Natural killer cell (primary cell): ENCODE measurements at regions not wholly inside any gene's neighbourhood (a gene's known extent, or its start where the extent isn't known, plus 50 kb on each side); places are given as distances from the start of the nearest gene placed in this dataset.

Experiments used
- ATAC-seq, 3 donors: fragments of 150-1000 bp in 2 of 3; fragments of 200-7000 bp in 1 of 3; cut with Tn5 transposase; 1 replicate in 1 of 3; 2 replicates in 2 of 3; pipeline ENCODE4 v1.10.0; 2021; ENCODE audit warnings: mild to moderate bottlenecking in 2 of 3, moderate library complexity in 2 of 3
- DNase-seq, 2 donors: peaks; one replicate each; pipeline versions ENCODE4 v3.0.0 to v3.0.0-alpha.2; 2013 to 2021; ENCODE audit warnings: mixed read lengths in 1 of 2
- H3K27ac ChIP-seq: one replicate; pipeline ENCODE4 v1.5.1; 2013; ENCODE audit warnings: mild to moderate bottlenecking, low read length
- H3K27me3 ChIP-seq: one replicate; pipeline ENCODE4 v1.6.1; 2013; ENCODE audit warnings: low read length; ENCODE audit not compliant: control insufficient read depth, insufficient read depth
- H3K36me3 ChIP-seq: one replicate; pipeline ENCODE4 v1.6.1; 2013; ENCODE audit warnings: low read length; ENCODE audit not compliant: control insufficient read depth, insufficient read depth
- H3K4me1 ChIP-seq: one replicate; pipeline ENCODE4 v1.6.1; 2013; ENCODE audit warnings: low read length; ENCODE audit not compliant: control insufficient read depth, insufficient read depth
- H3K4me3 ChIP-seq: one replicate; pipeline ENCODE4 v1.5.1; 2013; ENCODE audit warnings: low read length
- H3K9me3 ChIP-seq: one replicate; pipeline ENCODE4 v1.6.1; 2013; ENCODE audit warnings: low read length; ENCODE audit not compliant: control insufficient read depth, insufficient read depth
- H3K27ac Mint-ChIP-seq, 2 donors: one replicate each; pipeline ENCODE4 v1.8.0; 2022; ENCODE audit warnings: mild to moderate bottlenecking in 2 of 2, mixed read lengths in 2 of 2, moderate library complexity in 1 of 2
- H3K27me3 Mint-ChIP-seq, 2 donors: one replicate each; pipeline ENCODE4 v1.8.0; 2022; ENCODE audit warnings: low read depth in 2 of 2, mixed read lengths in 2 of 2
- H3K36me3 Mint-ChIP-seq: one replicate; pipeline ENCODE4 v1.8.0; 2022; ENCODE audit warnings: mixed read lengths
- H3K4me1 Mint-ChIP-seq, 2 donors: one replicate each; pipeline ENCODE4 v1.8.0; 2022; ENCODE audit warnings: mixed read lengths in 2 of 2
- H3K4me3 Mint-ChIP-seq: one replicate; pipeline ENCODE4 v1.8.0; 2022; ENCODE audit warnings: mild to moderate bottlenecking, moderate library complexity, mixed read lengths
- H3K9me3 Mint-ChIP-seq, 2 donors: one replicate each; pipeline ENCODE4 v1.8.0; 2022; ENCODE audit warnings: mixed read lengths in 2 of 2
- CTCF ChIP-seq: fragments of 200-600 bp; IDR thresholded peaks from one replicate; pipeline ENCODE4 v1.8.0; 2022; ENCODE audit warnings: antibody characterized with exemption
- WGBS: methylation state at CpG from one replicate; pipeline ENCODE4 v1.1.7; 2013; ENCODE audit warnings: missing lambda C conversion rate; ENCODE audit not compliant: insufficient coverage; 5-methylcytosine and 5-hydroxymethylcytosine counted together
- intact Hi-C: fragments of 100-400 bp; cut with micrococcal nuclease; formaldehyde crosslinking; loops from one replicate; pipeline ENCODE4 v1.14.2; 2022

DNA sequence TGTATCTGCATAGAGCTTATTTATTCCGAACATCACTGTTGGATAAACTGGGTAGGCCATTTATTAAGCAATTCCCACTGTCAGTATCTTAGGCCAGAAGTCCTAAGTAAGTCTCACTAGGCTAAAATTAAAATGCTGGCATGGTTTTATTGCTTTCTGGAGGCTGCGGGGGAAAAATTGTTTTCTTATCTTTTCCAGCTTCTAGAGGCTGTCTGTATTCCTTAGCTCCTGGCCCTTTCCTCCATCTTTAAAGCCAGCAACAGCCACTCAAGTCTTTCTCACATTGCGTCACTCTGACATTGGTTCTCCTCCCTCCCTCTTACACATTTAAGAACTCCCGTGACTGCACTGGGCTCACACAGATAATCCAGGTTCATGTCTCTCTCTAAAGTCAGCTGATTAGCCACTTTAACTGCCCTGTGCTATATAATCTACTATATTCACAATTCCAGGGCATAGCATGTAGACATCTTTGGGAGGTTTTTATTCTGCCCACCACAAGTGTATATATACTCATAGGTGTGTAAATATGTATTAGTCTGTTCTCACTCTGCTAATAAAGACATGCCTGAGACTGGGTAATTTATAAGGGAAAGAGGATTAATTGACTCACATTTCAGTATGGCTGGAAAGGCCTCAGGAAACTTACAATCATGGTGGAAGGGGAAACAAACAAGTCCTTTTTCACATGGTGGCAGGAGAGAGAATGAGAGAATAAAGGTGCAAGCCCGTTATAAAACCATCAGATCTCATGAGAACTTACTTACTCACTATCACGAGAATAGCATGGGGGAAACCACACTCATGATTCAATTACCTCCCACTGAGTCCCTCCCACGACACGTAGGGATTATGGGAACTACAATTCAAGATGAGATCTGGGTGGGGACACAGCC, 113.5 kb upstream of the SLC7A14 start:
- H3K36me3 ChIP-seq = no peaks in the 10 kb centered on the region
- no peaks in the 10 kb centered on the region for H3K27me3 ChIP-seq
- TF ChIP-seq CTCF = no peak
- H3K4me3 Mint-ChIP-seq = no peak overlapping the region
- no peaks in the 10 kb centered on the region for H3K9me3 ChIP-seq
- H3K4me1 Mint-ChIP-seq = no peaks in the 10 kb centered on the region
- peaks cover 0 to 5% of the 10 kb centered on the region in 2 donors for H3K27me3 Mint-ChIP-seq
- H3K27ac Mint-ChIP-seq = no peak overlapping the region
- DNase-seq = no peak
- no peak overlapping the region for H3K27ac ChIP-seq
- 95% methylated on average over 4 of the region's 8 CpGs for WGBS
- H3K36me3 Mint-ChIP-seq = no peaks in the 10 kb centered on the region
- H3K9me3 Mint-ChIP-seq = no peaks in the 10 kb centered on the region
- no peak for ATAC-seq
- no peak overlapping the region for H3K4me3 ChIP-seq
- intact Hi-C loops = no loop called here
- no peaks in the 10 kb centered on the region for H3K4me1 ChIP-seq

- no peaks in the 10 kb centered on the region for H3K36me3 ChIP-seq
- ATAC-seq (no peak), DNase-seq (no peak)
- intact Hi-C loops = no loop called here
- no peak for TF ChIP-seq CTCF
- Mint-ChIP-seq H3K36me3 (no peaks in the 10 kb centered on the region), H3K27me3 (peaks cover 0 to 5% of the 10 kb centered on the region in 2 donors), H3K27ac (no peak overlapping the region), H3K9me3 (no peaks in the 10 kb centered on the region), H3K4me1 (no peaks in the 10 kb centered on the region), H3K4me3 (no peak overlapping the region)
- no peaks in the 10 kb centered on the region for H3K9me3 ChIP-seq
- no peak overlapping the region for H3K4me3 ChIP-seq
- H3K27me3 ChIP-seq = no peaks in the 10 kb centered on the region
- H3K27ac ChIP-seq = no peak overlapping the region
- 62% methylated on average over 3 of the region's 3 CpGs for WGBS
- no peaks in the 10 kb centered on the region for H3K4me1 ChIP-seq
Measured at GRCh38 chr3:170697908-170698307, 112.0 kb upstream of the SLC7A14 start.

DNA sequence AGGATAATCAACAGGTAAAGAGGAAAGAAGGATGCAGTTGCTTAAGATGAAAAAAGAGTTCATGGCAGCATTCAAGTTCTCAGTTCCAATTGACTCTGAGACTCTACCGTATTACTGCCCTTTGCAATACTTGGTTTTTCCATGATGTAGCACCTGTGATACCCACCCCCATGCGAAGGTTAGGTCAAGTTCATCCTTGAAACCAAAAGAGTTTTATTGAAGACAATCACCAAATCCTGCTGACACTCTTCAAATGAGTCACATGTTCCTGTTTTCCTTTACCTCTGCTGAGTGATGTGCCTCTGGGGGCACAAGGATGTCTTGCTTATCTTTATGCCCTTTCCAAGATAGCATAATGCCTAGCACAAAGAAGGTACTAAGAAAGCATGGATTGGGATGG, 111.3 kb upstream of the SLC7A14 start:
- H3K4me1 Mint-ChIP-seq = no peaks in the 10 kb centered on the region
- no peaks in the 10 kb centered on the region for H3K27me3 ChIP-seq
- no peak overlapping the region for H3K4me3 ChIP-seq
- H3K4me1 ChIP-seq = no peaks in the 10 kb centered on the region
- H3K4me3 Mint-ChIP-seq = no peak overlapping the region
- ATAC-seq (no peak), DNase-seq (no peak)
- H3K36me3 ChIP-seq = no peaks in the 10 kb centered on the region
- TF ChIP-seq CTCF = no peak
- H3K9me3 ChIP-seq = no peaks in the 10 kb centered on the region
- WGBS = 90% methylated on average over 2 of the region's 2 CpGs
- no peak overlapping the region for H3K27ac ChIP-seq
- intact Hi-C loops = no loop called here
- H3K9me3 Mint-ChIP-seq = no peaks in the 10 kb centered on the region
- H3K36me3 Mint-ChIP-seq = no peaks in the 10 kb centered on the region
- peaks cover 0 to 5% of the 10 kb centered on the region in 2 donors for H3K27me3 Mint-ChIP-seq
- no peak overlapping the region for H3K27ac Mint-ChIP-seq
